Breast epithelium (tissue), 4 donors: ENCODE measurements at regions not wholly inside any gene's neighbourhood (a gene's known extent, or its start where the extent isn't known, plus 50 kb on each side); places are given as distances from the start of the nearest gene placed in this dataset.

ENCODE experiments used
- DNase-seq, 2 donors: peaks; one replicate each; pipeline ENCODE4 v3.0.0-alpha.2; 2019; ENCODE audit warnings: low spot score in 2 of 2
- H3K27ac ChIP-seq, 2 donors: fragments of 200-600 bp; sonication (generic) in 1 of 2; one replicate each; pipeline ENCODE4 v1.5.1; 2016 to 2019; ENCODE audit warnings: mild to moderate bottlenecking in 1 of 2
- H3K27me3 ChIP-seq, 2 donors: fragments of 200-600 bp; sonication (generic) in 1 of 2; one replicate each; pipeline versions ENCODE4 v1.5.1 to v1.6.0; 2017 to 2019; ENCODE audit warnings: control low read depth in 1 of 2, mild to moderate bottlenecking in 1 of 2
- H3K36me3 ChIP-seq: fragments of 200-600 bp; one replicate; pipeline ENCODE4 v1.5.1; 2019
- H3K4me1 ChIP-seq, 2 donors: fragments of 200-600 bp; sonication (generic); one replicate each; pipeline ENCODE4 v1.5.1; 2016 to 2019; ENCODE audit warnings: control low read depth in 1 of 2
- H3K4me3 ChIP-seq, 3 donors: fragments of 200-600 bp; sonication (generic); 1 replicate in 2 of 3; 2 replicates in 1 of 3; pipeline ENCODE4 v1.5.1; 2016 to 2019; ENCODE audit warnings: mild to moderate bottlenecking in 3 of 3, moderate library complexity in 2 of 3
- H3K9me3 ChIP-seq, 2 donors: fragments of 200-600 bp; sonication (generic) in 1 of 2; one replicate each; pipeline ENCODE4 v1.5.1; 2016 to 2019; ENCODE audit warnings: control low read depth in 1 of 2
- POLR2A ChIP-seq: fragments of 450-650 bp; IDR thresholded peaks from one replicate; pipeline ENCODE4 v1.6.1; 2016; ENCODE audit warnings: antibody characterized with exemption, mild to moderate bottlenecking, moderate library complexity
- POLR2AphosphoS5 ChIP-seq, 3 donors: sonication (generic); formaldehyde crosslinking; IDR thresholded peaks; one replicate each; pipeline ENCODE4 v1.6.1; 2017; ENCODE audit warnings: antibody characterized with exemption in 3 of 3
- intact Hi-C: fragments of 100-400 bp; cut with DNase I; formaldehyde crosslinking; loops from one replicate; pipeline ENCODE4 v1.15.1; 2023; ENCODE audit warnings: low total_unique reads
- TF ChIP-seq, protein P1 (sequence below), 3 donors: fragments of 450-650 bp; IDR thresholded peaks; one replicate each; pipeline ENCODE4 v1.5.1; 2016 to 2017; ENCODE audit warnings: antibody characterized with exemption in 3 of 3, mild to moderate bottlenecking in 3 of 3, moderate library complexity in 3 of 3

DNA sequence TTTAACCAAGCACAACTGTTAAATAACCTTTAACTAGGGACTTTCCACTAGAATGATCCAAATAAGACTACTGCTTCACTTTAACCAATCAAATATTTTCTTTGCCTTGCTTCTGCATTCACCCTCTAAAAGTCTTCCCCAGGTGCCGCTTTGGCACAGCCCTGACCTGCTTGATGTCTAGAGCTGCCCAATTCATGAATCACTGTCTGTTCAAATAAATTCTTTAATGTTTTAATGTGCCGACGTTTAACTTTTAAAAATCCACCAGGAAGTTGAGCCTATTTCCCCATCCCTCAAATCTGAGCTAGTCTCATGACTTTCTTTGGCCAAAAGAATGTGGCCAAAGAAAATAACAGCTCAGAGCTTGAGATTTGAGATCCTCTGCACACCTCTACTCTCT is 277.8 kb upstream of the SOX9 start:
- H3K9me3 ChIP-seq = no peaks in the 10 kb centered on the region
- intact Hi-C loops = no loop called here
- H3K27ac ChIP-seq = no peak overlapping the region
- no peaks in the 10 kb centered on the region for H3K4me1 ChIP-seq
- no peak for DNase-seq
- H3K4me3 ChIP-seq = no peak overlapping the region
- no peak for TF ChIP-seq POLR2AphosphoS5 (IDR thresholded peaks at IDR 0.05)
- TF ChIP-seq POLR2A = no peak
- TF ChIP-seq, protein P1, sequence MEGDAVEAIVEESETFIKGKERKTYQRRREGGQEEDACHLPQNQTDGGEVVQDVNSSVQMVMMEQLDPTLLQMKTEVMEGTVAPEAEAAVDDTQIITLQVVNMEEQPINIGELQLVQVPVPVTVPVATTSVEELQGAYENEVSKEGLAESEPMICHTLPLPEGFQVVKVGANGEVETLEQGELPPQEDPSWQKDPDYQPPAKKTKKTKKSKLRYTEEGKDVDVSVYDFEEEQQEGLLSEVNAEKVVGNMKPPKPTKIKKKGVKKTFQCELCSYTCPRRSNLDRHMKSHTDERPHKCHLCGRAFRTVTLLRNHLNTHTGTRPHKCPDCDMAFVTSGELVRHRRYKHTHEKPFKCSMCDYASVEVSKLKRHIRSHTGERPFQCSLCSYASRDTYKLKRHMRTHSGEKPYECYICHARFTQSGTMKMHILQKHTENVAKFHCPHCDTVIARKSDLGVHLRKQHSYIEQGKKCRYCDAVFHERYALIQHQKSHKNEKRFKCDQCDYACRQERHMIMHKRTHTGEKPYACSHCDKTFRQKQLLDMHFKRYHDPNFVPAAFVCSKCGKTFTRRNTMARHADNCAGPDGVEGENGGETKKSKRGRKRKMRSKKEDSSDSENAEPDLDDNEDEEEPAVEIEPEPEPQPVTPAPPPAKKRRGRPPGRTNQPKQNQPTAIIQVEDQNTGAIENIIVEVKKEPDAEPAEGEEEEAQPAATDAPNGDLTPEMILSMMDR (IDR thresholded peaks at IDR 0.05) = no peak
- no peaks in the 10 kb centered on the region for H3K36me3 ChIP-seq
- H3K27me3 ChIP-seq = no peaks in the 10 kb centered on the region

DNA sequence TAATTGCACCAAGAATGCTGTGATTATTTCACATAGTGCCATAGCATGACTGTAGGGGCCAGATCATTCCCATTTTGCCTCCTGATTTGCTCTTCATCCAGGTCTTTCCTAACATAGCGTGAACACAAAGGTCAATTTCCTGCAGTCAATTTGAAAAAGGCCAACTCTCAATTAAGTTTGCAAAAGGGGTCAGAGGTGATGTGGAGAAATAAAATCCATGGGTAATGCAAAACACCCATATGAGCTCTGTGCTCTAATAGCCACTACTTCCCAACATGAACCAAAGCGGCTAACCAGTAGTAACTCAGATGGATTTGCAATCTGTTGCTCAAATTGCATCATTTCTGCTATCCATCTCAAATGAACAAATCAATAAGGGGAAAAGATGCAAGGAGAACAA is 275.5 kb upstream of the SOX9 start:
- Histone ChIP-seq H3K9me3 (no peaks in the 10 kb centered on the region), H3K27ac (no peak overlapping the region), H3K36me3 (no peaks in the 10 kb centered on the region), H3K27me3 (no peaks in the 10 kb centered on the region), H3K4me3 (no peak overlapping the region), H3K4me1 (no peaks in the 10 kb centered on the region)
- intact Hi-C loops = no loop called here
- no peak for DNase-seq
- no peak for TF ChIP-seq POLR2A
- no peak for TF ChIP-seq POLR2AphosphoS5 (IDR thresholded peaks at IDR 0.05)
- TF ChIP-seq, protein P1 (IDR thresholded peaks at IDR 0.05) = no peak

DNA sequence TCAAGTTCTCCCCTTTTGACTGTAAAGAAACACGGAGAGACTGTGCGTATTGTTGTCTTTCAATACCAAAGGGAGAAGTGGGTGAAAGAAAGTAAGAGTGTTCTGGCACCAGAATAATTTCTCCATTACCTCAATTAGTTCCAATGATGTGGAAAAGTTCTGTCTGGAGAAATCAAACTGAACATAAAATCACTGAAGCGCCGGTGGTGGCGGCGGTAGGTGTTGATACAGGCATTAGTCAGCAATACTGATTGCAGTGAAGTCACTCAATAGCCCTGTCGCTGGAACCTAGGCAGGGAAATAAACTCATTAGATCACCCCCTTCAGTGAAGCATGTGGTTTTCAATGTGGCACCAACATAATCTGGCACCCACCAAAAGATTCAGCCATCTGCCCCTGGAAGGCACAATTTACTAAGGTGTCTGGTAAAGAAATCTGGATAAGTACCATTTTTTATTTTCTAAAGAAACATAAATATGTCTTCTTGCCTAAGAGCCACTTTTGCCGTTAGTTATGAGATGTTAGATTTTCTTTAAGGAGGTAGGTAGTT is 274.2 kb upstream of the SOX9 start:
- Histone ChIP-seq H3K4me1 (no peaks in the 10 kb centered on the region), H3K27ac (no peak overlapping the region), H3K36me3 (no peaks in the 10 kb centered on the region), H3K9me3 (no peaks in the 10 kb centered on the region), H3K4me3 (no peak overlapping the region), H3K27me3 (no peaks in the 10 kb centered on the region)
- no peak for TF ChIP-seq POLR2AphosphoS5 (IDR thresholded peaks at IDR 0.05)
- TF ChIP-seq, protein P1 (IDR thresholded peaks at IDR 0.05) = no peak
- no peak for TF ChIP-seq POLR2A
- intact Hi-C loops = no loop called here
- DNase-seq = no peak

DNA sequence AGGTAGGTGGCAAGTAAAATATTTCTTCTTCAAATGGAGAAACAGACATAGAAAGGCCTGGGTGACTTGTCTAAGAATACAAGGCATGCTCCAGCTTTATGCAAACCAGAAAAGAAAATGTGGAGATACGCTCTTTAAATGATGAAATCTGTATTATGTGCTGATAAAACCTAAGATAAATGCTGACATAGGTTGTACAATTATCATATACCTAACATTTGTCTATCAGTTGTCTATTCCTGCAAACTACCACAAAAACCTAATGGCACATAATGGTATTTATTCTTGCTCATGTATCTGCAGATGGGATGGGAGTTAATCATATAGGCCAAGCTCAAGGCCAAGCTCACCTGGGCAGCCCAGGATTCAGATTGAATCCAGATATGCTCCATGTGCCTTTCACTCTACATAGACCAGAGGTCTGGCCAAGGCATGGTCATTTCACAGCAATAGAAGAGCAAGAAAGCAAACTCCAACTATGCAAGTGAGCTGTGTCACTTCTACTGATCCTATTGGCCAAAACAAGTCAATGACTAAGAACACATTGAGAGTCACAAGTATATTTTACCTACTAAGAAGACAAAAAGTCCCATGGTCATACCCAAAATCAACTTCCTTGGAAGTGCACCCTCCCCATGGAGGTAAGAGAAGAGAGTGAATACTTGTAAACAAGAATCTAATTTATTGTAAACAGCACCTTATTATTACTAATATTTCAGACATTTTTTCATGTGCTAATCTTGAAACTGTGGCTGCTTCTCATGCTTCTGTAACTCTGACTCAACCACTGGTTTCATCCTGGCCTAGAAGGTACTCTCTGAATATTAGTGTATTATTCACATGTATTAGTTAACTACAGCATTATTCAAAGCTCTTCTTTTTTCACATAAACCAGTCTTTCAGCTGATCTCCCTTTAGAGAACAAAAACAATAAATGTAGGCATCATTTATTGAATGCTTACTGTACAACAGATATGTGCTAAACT is 270.7 kb upstream of the SOX9 start:
- H3K4me3 ChIP-seq = no peak overlapping the region
- H3K9me3 ChIP-seq = no peaks in the 10 kb centered on the region
- H3K27me3 ChIP-seq = no peaks in the 10 kb centered on the region
- intact Hi-C loops = no loop called here
- TF ChIP-seq POLR2AphosphoS5 (IDR thresholded peaks at IDR 0.05) (no peak), POLR2A (no peak)
- TF ChIP-seq, protein P1 (IDR thresholded peaks at IDR 0.05) = no peak
- H3K4me1 ChIP-seq = no peaks in the 10 kb centered on the region
- DNase-seq = no peak
- H3K36me3 ChIP-seq = no peaks in the 10 kb centered on the region
- H3K27ac ChIP-seq = no peak overlapping the region

DNA sequence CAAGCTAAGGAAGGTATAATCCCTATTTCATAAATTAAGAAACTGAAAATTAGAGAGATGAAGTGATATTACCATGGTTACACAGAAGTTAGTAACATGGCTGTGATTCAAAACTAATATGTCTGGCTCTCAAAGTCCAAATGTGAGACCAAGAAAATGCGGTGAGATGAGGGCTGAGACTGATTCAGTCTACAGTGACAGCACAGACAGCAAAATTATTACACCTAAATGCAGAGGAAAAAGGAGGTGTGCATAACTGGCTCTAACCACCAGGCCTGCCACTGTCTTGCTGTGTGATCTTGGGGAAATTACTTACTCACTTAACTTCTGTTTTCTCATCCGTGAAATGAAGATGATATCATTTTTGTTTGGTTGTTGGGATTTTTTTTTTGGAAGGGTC is 270.0 kb upstream of the SOX9 start:
- intact Hi-C loops = no loop called here
- no peak overlapping the region for H3K27ac ChIP-seq
- H3K9me3 ChIP-seq = no peaks in the 10 kb centered on the region
- no peaks in the 10 kb centered on the region for H3K27me3 ChIP-seq
- DNase-seq = no peak
- no peaks in the 10 kb centered on the region for H3K36me3 ChIP-seq
- TF ChIP-seq, protein P1 (IDR thresholded peaks at IDR 0.05) = no peak
- TF ChIP-seq POLR2A (no peak), POLR2AphosphoS5 (IDR thresholded peaks at IDR 0.05) (no peak)
- no peak overlapping the region for H3K4me3 ChIP-seq
- no peaks in the 10 kb centered on the region for H3K4me1 ChIP-seq
